Prostate gland (tissue), 2 donors: ENCODE measurements at regions not wholly inside any gene's neighbourhood (a gene's known extent, or its start where the extent isn't known, plus 50 kb on each side); places are given as distances from the start of the nearest gene placed in this dataset.

ENCODE experiments used
- DNase-seq: peaks from one replicate; pipeline ENCODE4 v3.0.0-alpha.2; 2019; ENCODE audit warnings: low spot score
- H3K27ac ChIP-seq, 2 donors: fragments of 200-600 bp; sonication (generic); 2 replicates each; pipeline ENCODE4 v1.5.1; 2017 to 2019
- H3K27me3 ChIP-seq: fragments of 200-600 bp; sonication (generic); replicated peaks from 2 replicates; pipeline ENCODE4 v1.5.1; 2019; ENCODE audit not compliant: insufficient read depth
- H3K36me3 ChIP-seq, 2 donors: fragments of 200-600 bp; sonication (generic); 1 replicate in 1 of 2; 2 replicates in 1 of 2; pipeline versions ENCODE4 v1.5.1 to v1.8.1; 2017 to 2019
- H3K4me1 ChIP-seq: fragments of 200-600 bp; sonication (generic); replicated peaks from 2 replicates; pipeline ENCODE4 v1.5.1; 2019
- H3K4me3 ChIP-seq, 2 donors: fragments of 200-600 bp; sonication (generic); 2 replicates each; pipeline ENCODE4 v1.5.1; 2017 to 2019
- H3K9me3 ChIP-seq: fragments of 200-600 bp; sonication (generic); 2 replicates; pipeline ENCODE4 v1.5.1; 2017
- CTCF ChIP-seq, 4 experiments: fragments of 200-600 bp in 2 of 4; fragments of 450-650 bp in 2 of 4; sonication (generic) in 2 of 4; IDR thresholded peaks; 1 replicate in 3 of 4; 2 replicates in 1 of 4; pipeline ENCODE4 v1.5.1; 2016 to 2019; ENCODE audit warnings: antibody characterized with exemption in 4 of 4, mild to moderate bottlenecking in 2 of 4, moderate library complexity in 2 of 4
- POLR2A ChIP-seq: fragments of 450-650 bp; IDR thresholded peaks from one replicate; pipeline ENCODE4 v1.6.1; 2016; ENCODE audit warnings: antibody characterized with exemption, mild to moderate bottlenecking
- POLR2AphosphoS5 ChIP-seq: sonication (generic); formaldehyde crosslinking; IDR thresholded peaks from one replicate; pipeline ENCODE4 v1.6.1; 2017; ENCODE audit warnings: antibody characterized with exemption
- WGBS: methylation state at CpG from one replicate; pipeline ENCODE4 v1.1.5; 2018; 5-methylcytosine and 5-hydroxymethylcytosine counted together
- intact Hi-C: fragments of 100-400 bp; cut with DNase I; formaldehyde crosslinking; loops from one replicate; pipeline ENCODE4 v1.14.2; 2022

DNA sequence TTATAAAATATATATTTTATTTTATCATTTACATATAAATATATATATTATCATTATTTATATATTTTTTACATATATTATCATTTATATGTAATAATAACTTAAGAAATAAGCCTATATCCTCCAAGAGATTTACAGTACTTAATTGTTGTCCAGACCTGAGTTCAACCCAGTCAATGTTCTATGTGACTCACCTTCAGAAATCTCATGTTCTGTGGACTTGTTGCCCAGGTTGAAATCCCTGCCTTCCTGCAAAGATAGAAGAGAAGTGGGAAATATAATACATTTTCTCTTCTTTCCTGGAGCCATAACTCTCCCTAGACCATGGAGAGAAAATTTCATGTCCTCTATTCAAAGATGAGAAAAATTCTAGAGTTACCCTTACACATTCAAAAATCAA is 247.3 kb downstream of the PARM1 start:
- Histone ChIP-seq H3K4me1 (no peaks in the 10 kb centered on the region), H3K36me3 (no peaks in the 10 kb centered on the region), H3K9me3 (no peaks in the 10 kb centered on the region), H3K4me3 (no peak overlapping the region), H3K27me3 (no peaks in the 10 kb centered on the region), H3K27ac (no peak overlapping the region)
- TF ChIP-seq POLR2AphosphoS5, result no peak
- TF ChIP-seq CTCF (IDR thresholded peaks at IDR 0.05), result no peak
- TF ChIP-seq POLR2A, result no peak
- intact Hi-C loops, result no loop called here
- DNase-seq, result no peak

- no peaks in the 10 kb centered on the region for H3K27me3 ChIP-seq
- no peaks in the 10 kb centered on the region for H3K36me3 ChIP-seq
- no peak for DNase-seq
- H3K9me3 ChIP-seq, result no peaks in the 10 kb centered on the region
- H3K27ac ChIP-seq, result no peak overlapping the region
- H3K4me3 ChIP-seq, result no peak overlapping the region
- intact Hi-C loops, result no loop called here
- TF ChIP-seq CTCF (IDR thresholded peaks at IDR 0.05) (no peak), POLR2A (no peak), POLR2AphosphoS5 (no peak)
- H3K4me1 ChIP-seq, result no peaks in the 10 kb centered on the region
Measured at GRCh38 chr4:75179510-75179909, 246.6 kb downstream of the PARM1 start.

DNA sequence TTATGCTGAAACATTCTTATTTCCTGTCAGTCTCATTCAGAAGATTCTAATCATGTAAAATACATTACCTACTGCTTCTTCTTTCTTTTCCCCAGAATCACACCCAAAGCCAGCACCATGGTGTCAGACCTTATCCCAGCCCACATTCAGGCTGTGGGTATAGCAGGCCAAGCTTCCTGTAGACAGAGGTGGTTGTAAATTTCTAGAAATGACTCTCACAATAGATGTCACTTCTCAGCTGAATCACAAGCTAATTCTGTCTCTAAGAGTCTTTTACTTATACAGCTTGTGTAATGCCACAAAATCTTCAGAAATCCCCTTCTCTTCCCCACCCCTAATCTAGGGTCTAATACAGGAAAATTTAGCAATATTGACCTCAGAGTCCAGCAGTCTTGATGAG is 239.6 kb downstream of the PARM1 start:
- Histone ChIP-seq H3K36me3 (no peaks in the 10 kb centered on the region), H3K9me3 (no peaks in the 10 kb centered on the region), H3K4me3 (no peak overlapping the region), H3K27ac (no peak overlapping the region), H3K4me1 (no peaks in the 10 kb centered on the region), H3K27me3 (no peaks in the 10 kb centered on the region)
- DNase-seq, result no peak
- intact Hi-C loops, result no loop called here
- TF ChIP-seq POLR2AphosphoS5, result no peak
- TF ChIP-seq POLR2A, result no peak
- no peak for TF ChIP-seq CTCF (IDR thresholded peaks at IDR 0.05)

GRCh38 chr4:75169427-75169826 is 236.5 kb downstream of the PARM1 start:
- intact Hi-C loops, result no loop called here
- DNase-seq, result no peak
- Histone ChIP-seq H3K9me3 (no peaks in the 10 kb centered on the region), H3K4me3 (no peak overlapping the region), H3K27me3 (no peaks in the 10 kb centered on the region), H3K36me3 (no peaks in the 10 kb centered on the region), H3K4me1 (no peaks in the 10 kb centered on the region), H3K27ac (no peak overlapping the region)
- TF ChIP-seq POLR2A (no peak), POLR2AphosphoS5 (no peak), CTCF (IDR thresholded peaks at IDR 0.05) (no peak)
- 72% methylated on average over 6 of the region's 6 CpGs for WGBS

DNA sequence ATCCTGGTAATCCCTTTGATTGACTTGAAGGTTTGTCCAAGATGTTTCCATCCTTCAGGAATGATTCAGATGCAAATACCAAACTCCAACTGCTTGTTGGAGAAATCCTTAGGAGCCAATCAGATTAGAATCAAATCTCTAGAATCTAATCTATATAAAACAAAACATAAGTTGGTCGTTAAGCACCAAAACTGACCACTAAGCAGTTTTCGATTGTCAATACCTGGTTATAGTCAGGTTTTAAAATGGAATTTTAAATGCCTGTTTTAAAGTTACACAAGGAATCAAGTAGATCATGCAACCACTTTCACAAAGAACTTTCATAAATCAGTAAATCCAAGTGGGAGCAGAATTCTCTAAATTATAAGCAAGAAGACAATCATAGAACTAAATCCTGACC is 236.1 kb downstream of the PARM1 start:
- H3K4me3 ChIP-seq, result no peak overlapping the region
- H3K27me3 ChIP-seq, result no peaks in the 10 kb centered on the region
- no peak for DNase-seq
- H3K9me3 ChIP-seq, result no peaks in the 10 kb centered on the region
- no peaks in the 10 kb centered on the region for H3K36me3 ChIP-seq
- WGBS, result 56% methylated on average over 2 of the region's 2 CpGs
- H3K4me1 ChIP-seq, result no peaks in the 10 kb centered on the region
- no peak overlapping the region for H3K27ac ChIP-seq
- intact Hi-C loops, result no loop called here
- TF ChIP-seq POLR2AphosphoS5 (no peak), CTCF (IDR thresholded peaks at IDR 0.05) (no peak), POLR2A (no peak)
